Cerebellar nuclear complex (tissue), 1 donor: ENCODE measurements at regions not wholly inside any gene's neighbourhood (a gene's known extent, or its start where the extent isn't known, plus 50 kb on each side); places are given as distances from the start of the nearest gene placed in this dataset.

Experiments
- DNase-seq, 2 experiments: peaks; one replicate each; lab custom pipeline; 2025; lab: John Stamatoyannopoulos, UW

DNA sequence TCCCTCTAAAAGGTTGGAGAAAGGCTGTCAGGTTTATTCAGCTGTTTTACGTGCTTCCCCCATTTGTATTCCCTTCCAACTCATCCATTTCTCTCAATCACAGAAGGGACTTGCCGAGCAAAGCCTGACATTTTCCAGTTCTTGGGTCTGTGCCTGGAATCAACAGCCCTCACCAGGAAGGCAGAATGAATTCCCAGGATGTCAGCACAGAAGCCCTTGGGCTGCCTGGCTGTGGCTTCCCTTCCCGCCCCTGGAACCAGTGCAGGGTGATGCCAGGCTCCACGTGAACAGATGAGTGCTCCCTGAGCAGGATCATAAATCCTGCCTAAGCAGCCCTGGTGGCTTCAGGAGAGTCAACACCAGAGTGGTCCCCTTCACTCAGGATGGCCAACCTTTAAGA lies 86.1 kb upstream of the CD83 start:
- DNase-seq, result no peak

DNA sequence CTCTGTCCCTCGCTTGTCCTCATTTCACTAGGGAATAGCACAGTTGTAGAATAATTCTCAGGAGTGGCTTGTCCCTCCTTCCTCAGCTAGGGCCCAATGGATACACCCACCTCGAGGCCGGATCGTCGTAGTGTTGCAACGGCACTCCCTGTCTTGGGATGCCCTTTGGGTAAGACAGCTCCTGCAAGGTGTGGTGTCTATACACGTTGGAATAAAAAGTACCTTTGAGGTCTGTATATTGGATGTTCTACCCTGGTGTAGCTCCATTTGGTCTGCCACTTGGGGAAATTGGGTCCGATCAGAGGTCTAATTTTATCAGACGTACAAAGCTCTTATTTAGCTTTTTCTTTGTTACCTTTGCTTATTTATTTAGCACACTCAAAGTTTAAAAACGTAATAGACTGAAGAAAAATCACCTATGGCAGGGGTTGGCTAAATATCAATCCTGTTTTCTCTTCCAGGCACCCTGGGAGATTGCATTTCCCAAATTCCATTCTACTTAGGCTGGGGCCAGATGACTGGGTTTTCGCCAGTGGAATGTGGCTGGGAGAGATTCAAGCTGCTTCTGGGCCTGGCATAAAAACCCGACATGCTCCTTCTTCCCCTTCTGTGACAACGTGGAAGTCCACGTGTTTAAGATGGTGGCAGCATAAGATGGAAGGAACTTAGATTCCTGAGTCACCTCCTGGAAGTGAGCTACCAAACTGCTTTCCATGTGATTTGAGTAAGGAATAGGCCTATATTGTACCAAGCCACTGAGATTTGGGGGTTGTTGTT lies 82.3 kb upstream of the CD83 start:
- no peak for DNase-seq

DNA sequence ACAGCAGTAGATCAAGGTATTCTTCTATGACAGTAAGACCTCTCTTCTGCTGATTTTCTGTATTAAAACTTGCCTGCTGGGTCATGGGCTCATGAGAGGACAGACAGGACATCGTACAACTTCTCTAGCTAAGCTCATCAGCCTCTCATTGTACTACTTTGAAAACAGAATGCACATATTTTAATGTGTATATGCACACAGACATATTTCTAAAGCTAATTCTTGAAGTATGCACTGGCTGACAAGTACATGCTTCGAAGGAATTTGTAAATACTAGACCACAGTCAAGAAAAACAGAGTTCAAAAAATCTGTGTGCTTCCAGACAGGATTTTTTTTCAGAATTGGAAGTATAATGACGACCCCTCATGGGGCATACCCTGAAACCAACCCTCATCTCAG lies 81.7 kb upstream of the CD83 start:
- no peak for DNase-seq

DNA sequence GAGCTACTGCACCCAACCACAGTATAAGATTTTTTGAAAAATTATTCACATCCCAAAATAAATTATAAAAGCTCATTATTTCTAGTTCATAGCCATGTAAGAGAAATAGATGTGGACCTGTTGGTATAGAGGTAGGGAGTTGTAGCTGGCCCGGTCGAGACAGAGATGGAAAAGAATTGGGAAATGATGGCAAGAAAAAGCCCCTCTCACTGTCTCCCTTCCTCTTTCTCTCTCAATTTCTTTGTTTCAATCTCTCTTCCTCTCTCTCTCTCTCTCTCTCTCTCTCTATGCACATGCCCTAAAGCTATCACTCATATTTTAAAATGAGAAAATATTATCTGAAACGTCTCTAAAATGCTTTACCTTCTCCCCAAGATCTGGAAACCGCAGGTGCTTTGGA lies 80.7 kb upstream of the CD83 start:
- no peak for DNase-seq

DNA sequence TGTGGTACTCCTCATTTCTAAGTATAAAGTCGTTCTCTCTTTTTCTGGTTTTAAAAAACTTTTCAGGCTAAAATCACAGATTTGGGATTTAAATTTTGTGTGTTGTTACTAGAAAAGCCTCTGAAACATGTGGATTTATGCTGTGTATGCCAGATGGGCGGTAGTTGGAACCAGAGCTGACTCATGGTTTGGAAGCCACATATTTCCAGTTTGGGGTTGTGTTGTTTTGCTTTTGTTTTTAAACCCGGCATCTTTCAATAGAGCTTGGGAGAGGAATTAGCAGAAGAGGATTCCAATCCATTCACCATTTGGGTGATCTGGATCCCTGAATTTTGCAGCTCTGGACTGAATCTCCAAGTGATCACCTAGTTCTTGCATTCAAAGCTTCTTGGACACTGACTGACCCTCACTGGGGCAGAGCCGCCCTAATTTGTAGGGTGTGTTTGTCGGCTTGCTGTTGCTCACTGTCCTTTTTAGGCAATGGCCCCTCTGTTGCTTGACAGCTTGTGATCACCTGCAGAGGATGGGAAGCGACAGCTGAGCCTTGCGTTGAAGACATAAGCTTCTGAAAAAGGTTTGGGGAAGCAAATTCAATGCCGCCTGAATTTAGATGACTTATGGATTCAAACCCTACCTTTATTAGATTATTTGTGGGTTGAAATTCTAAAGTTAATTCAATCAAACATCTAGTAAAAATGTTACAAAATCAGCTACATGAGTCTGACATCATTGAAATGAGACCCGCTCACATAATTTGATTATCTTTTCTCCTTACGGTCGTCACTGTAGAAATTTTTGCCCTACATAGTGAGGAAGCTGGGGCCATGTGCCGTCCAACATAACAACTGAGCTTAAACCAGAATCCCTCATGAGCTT lies 79.9 kb upstream of the CD83 start:
- no peak for DNase-seq

DNA sequence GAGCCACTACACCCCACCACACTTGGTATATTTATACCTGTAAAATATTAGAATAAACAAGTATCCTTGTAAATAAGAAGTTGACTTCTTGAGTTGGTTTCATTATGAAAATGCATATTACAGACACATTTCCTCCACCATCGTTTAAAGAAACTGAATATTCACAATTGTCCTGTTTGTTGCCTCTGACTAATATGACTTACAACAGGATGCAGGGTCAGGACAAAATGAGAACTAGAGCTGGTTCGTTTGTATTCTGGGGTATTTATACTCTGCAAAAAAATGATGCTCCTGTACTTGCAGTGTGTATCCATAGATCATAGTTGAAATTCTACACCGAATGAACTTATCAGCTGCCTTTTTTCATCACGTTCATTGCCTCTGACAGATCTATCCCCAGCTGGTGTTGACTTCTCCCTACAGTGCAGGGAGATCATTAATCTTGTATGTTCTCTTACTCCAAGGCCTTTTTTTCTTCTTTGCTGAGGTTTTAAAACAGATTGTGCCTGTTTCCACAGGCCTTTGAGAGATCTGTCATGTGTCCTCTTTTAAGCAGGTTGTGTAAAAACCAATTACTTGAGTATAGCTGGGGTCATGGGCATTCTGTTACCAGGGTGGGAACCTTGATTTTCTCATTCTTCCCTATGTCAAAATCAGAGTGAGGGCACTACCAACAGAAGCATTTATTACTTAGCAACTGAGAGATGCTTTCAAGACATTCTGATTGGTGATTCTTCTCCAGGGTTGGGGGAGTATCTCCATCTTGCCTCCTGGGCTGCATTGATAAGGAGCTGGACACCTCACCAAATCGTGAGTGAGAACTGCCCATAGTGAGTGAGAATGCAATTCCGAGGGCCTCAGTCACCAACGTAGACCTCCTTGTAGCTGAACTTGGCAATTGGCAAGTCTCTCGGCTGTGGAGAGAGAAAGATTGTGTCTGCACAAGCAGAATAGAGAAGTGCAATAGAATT lies 78.8 kb upstream of the CD83 start:
- DNase-seq, result no peak

DNA sequence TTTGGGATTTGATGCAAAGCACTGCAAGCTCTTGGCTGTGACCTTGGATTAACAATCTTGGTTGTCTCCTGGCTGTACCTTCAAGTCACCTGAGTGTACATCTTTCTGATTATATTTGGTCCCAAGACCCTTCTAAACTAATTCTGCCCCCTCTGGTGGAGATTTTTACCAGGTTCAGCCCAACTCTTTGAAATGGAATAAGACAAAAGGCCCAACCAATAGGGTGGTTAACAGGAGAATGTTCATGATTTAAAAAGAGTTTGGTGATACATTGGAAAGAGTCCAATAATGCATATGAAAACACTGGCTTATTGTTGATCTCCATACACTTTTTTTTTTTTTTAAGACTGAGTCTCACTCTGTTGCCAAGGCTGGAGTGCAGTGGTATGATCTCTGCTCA lies 77.5 kb upstream of the CD83 start:
- DNase-seq, result no peak

DNA sequence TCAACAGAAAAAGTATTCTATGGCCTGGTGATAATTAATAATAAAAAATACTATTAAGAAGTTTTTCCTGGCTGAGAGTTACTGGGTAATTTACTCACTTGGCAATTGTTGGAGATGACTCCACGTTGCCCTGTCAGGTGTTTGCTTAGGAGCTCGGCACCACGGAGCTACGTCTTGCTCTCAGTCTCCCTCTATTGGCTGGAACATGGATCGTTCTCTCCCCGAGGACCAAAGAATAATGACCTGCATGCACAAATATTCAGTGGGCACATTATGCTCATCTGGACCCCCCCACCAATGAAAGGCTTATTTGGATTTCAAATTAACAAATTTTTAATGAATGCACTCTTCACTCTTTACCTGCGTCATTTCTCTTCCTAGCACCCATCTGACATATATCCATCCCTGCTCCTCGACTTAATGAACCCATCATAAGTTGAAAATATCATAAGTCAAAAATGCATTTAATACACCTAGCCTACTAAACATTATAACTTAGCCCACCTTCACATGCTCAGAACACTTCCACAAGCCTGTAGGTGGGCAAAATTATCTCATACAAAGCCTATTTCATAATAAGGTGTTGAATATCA lies 71.0 kb upstream of the CD83 start:
- DNase-seq, result no peak

DNA sequence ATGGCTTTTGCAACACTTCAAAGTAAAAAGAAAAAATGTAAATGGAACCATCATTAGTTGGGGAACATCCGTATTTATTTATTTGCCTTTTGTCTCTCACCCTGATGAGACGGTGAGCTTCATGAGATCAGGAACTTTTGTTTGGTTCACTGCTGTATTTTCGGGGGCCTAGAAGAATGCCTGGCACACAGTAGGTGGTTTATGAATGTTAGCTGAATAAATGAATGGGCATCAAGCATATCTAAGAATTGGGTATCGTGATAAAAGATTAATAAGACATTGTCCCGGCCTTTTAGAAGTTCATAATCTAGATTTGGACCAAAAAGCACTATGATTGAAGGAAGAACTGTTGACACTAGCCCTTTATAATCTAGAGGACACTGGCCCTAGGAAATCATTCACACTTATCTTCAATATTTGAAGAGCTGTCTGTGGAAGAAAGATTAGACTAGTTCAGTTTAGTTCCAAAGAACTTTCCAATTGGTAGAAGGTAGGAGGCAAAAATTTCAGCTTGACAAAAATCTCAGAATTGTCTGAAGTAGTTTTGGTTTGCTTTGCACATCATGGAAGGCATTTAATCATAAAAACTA lies 70.3 kb upstream of the CD83 start:
- no peak for DNase-seq

DNA sequence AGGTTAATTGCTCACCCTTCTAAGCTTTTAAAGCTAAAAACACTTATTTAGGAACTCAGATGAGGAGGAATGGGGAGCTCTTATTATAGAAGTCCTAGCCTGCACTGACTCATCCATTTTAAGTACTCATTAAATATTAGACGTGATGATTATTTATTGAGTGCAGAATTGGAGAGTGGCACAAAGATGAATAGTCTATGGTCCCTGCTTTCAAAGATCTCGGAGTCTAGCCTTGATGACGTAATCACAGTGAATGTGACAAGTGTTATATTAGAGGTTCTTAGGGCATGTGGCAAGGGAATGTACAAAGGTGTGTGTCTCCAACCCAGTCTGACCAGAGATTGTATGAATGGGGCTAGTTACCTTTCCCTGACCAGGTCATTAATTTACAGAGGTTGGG lies 68.7 kb upstream of the CD83 start:
- no peak for DNase-seq

DNA sequence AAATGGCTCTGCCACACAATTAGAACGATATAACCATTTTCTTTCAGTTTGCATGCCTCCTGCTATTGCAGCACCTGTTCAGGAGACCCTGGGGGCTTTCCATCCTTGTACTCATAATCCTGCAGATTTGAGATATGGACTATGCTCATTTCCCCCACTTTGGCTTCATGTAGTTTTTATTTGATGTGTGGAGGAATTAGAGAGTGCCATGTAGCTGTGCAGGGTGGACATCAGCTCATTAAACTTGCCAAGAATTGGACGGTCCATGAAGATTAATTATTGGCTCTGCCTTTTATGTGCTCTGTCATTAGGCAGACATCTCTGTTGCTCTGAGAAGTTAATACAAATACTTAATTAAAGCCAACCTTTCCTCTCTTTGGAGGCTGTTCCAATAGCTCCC lies 66.2 kb upstream of the CD83 start:
- no peak for DNase-seq

DNA sequence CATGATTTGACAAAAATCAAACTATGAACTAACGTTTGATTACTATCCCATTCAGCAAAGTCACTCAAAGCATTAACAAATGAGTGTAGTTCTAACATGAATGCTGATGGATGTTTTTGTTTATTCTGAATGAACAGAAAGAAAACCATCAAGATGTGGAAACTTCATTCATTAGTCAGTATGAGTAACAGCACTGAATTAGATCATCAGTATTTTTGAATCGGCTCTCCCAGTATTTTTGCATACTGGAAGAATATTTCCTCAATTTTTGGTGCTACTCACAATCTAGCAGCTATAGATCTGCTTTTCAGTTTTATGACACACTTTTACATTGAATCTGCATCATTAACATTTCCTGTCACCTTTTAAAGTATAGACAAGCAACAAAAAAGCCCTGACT lies 63.8 kb upstream of the CD83 start:
- no peak for DNase-seq

DNA sequence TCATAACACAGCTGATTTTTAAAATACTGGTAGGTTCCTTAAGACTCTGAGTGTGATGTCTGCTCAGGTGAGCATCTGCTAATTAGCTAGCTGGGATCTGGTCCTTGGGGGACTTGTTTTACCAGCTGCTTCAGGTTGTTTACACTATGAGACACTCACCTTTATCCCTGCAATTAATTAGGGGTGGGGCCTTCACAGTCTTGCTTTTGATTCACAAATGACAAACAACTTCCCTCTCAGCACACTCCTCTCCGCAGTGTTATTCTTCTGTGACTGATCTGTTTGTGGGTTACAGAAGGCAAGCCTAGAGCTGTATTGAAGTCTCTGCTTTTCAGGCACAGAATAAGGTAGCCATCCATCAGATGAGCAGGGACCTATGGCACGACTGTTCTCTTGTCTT lies 62.0 kb upstream of the CD83 start:
- DNase-seq, result no peak

DNA sequence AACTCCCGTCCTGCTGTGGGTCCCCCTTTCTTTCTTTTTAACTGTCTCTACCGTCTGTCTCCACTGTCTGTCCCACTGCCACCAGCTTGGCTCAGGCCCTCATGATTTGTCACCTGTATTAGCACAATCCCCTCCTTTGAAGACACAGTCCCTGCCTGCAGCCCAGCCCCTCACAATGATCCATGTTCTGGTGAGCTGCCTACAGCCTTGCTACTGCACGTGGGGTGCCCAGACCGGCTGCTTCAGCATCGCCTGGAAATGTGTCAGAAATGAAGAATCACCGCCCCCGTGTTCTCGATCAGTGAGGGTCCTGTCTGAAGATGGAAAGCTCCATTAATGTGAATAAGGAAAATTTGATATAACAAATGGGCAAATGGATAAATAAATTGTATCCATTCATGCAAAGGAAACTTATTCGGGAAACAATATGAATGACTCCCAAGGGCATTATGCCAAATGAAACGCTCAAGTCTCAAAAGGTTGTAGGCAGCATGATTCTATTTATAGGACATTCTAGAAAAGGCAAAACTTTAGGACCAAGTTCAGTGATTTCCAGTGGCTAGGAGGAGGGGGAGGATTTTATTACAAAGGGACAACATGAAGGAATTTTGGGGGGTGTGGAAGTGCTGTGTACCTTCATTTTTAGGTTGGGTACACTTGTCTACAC lies 59.4 kb upstream of the CD83 start:
- DNase-seq, result no peak

DNA sequence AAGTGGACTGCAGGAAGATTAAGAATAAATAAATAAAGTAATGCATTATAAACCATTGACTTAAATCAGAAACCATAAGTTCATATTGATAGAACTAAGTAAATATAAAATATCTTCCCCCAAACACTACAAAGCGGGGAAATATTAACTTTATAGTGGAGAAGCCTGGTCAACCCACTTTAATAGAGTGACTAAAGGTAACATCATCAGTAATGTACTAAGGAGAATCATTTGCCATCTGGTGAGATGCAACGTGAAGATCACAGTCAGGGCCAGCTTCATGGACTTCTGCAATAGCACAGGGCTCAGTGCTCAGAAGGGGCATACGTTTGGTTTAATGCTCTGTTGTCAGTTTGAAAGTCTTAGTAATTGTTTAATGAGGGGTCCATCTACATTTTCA lies 58.8 kb upstream of the CD83 start:
- no peak for DNase-seq

DNA sequence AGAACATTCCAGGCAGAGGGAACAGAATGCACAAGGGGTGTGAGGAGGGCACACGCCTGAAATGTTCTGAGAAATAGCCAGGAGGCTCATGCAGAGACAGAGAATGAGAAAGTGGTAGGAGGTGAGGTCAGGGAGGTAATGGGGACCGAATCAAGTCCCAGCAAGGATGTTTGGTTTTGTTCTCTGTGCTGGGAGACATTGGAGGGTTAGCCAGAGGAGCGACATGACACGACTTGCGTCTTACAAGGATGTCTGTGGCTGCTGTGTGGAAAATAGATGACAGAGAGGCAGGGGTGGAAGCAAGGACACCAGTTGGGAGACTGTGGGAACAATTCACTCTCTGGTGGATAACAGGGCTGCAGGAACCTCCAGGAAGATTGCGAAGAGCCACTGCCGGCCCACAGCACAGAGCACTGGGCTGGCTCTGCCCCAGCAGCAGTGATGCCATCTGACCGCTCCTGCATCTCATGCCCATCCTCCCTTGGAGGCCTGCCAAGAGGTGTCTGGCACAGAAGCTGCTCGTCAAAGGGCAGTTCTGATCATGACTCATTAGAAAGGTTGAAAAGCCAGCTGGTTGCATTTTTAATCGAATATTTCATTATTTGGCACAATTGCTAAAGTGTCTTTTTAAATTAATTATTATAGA lies 57.7 kb upstream of the CD83 start:
- DNase-seq, result peak in 1 of 2 experiments; percentile 46

DNA sequence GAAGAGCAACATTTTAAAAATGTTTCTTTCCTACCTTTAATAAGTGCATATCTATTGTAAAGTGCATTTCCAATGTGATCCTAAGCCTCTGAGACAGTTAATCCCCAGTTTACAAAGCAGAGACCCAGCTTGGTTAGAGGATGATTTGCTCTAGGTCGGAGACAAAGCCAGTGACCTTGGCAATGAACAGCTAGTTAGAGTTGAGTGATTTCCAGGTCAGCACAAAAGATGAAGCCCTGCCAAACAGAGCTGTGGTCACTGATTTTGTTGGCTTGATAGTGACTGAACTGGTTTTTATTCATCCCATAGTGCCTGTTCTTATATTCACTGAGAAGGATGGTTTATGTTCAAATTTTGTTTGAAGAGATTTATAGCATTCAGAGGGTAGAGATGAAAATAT lies 56.6 kb upstream of the CD83 start:
- DNase-seq, result peak in 1 of 2 experiments; percentile 37

DNA sequence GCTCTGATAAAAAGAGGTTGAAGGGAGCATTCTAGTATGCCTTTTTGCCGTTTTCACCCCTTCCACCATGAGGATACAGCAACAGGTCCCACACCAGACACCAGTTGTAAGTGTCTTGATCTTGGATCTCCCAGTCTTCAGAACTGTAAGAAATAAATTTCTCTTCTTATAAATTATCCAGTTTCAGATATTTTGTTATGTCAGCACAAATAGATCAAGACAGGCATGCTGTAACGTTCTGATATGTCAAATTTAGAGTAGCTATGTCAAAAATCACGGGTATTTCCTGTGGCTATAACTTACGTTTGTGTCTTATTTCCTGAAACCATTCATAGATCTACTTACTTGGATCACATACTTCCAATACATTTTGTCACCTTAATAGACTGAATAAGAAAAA lies 55.9 kb upstream of the CD83 start:
- no peak for DNase-seq

DNA sequence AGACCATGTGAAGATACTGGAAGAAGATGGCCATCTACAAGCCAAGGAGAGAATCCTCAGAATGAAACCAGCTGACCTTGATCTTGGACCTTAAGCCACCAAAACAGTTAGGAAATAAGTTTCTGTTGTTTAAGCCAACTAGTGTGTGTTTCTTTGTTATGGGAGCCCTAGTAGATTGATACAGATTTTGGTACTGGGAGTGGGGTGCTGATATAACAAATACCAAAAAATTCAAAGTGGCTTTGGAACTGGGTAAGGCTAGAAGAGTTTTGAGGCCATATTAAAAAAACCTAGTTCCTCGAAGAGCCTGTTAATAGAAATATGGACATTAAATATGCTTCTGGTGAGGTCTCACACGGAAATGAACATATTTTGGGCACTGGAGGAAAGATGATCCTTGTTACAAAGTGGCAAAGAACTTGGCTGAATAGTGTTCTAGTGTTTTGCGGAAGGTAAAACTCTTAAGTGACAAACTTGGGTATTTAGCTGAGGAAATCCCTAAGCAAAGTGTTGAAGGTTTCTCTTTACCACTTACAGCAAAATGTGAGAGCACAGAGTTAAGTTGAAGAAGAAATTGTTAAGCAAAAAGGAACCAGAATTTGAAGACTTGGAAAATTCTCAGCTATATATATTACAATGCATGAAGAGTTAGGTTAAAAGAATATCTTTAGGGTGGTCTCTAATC lies 55.1 kb upstream of the CD83 start:
- DNase-seq, result no peak

DNA sequence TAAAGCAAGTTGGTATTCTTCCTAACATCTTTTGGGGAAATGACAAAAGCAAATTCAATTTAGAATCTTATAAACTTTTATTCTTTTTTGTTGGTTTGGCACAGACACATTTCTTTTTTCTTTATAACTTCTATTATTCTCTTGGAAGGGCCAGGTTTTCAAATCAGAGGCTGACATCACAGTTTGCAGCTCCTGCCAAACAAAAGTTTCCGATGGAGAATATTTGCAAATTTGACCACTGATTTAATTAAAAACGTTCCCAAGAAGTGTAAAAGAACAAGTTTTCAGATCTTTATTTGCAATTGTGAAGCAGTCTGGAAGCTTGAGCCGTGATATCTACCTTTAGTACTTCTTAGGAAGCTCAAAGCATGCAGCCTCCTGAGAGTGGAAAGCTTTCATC lies 53.8 kb upstream of the CD83 start:
- no peak for DNase-seq
